ENCODE measurements at regions not wholly inside any gene's neighbourhood (a gene's known extent, or its start where the extent isn't known, plus 50 kb on each side); places are given as distances from the start of the nearest gene placed in this dataset.

DNA sequence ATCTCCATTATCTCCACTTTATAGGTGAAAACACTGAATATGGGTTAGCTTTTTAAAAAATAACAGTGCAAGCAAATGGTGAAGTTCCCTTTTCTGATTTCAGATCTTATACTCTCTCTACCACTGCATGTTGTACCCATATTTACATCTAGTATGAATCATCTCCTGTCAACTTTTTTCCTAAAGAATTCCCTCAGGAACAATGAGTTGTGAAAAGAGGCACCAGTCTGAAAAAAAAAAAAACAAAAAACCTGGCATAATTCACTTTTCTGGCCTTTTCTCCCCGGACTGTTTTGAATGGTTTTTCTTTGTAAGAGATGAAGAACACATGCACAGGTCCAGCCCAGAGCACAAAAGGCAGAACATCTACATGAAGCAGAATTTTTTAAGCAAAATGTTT lies 596.0 kb downstream of the COL12A1 start:
- TF ChIP-seq, protein P1, sequence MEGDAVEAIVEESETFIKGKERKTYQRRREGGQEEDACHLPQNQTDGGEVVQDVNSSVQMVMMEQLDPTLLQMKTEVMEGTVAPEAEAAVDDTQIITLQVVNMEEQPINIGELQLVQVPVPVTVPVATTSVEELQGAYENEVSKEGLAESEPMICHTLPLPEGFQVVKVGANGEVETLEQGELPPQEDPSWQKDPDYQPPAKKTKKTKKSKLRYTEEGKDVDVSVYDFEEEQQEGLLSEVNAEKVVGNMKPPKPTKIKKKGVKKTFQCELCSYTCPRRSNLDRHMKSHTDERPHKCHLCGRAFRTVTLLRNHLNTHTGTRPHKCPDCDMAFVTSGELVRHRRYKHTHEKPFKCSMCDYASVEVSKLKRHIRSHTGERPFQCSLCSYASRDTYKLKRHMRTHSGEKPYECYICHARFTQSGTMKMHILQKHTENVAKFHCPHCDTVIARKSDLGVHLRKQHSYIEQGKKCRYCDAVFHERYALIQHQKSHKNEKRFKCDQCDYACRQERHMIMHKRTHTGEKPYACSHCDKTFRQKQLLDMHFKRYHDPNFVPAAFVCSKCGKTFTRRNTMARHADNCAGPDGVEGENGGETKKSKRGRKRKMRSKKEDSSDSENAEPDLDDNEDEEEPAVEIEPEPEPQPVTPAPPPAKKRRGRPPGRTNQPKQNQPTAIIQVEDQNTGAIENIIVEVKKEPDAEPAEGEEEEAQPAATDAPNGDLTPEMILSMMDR (IDR thresholded peaks at IDR 0.05) = no peak
- TF ChIP-seq EZH2 (IDR thresholded peaks at IDR 0.05; ENCODE audit: borderline replicate concordance, insufficient read depth, low read depth, low read length, poor library complexity, severe bottlenecking) = no peak
